ENCODE measurements at regions not wholly inside any gene's neighbourhood (a gene's known extent, or its start where the extent isn't known, plus 50 kb on each side); places are given as distances from the start of the nearest gene placed in this dataset.
"Not testable (repeated sequence)": the region's sequence is repeated elsewhere in the genome, so short reads cannot be mapped to it uniquely, and the experiment has no call there.

DNA sequence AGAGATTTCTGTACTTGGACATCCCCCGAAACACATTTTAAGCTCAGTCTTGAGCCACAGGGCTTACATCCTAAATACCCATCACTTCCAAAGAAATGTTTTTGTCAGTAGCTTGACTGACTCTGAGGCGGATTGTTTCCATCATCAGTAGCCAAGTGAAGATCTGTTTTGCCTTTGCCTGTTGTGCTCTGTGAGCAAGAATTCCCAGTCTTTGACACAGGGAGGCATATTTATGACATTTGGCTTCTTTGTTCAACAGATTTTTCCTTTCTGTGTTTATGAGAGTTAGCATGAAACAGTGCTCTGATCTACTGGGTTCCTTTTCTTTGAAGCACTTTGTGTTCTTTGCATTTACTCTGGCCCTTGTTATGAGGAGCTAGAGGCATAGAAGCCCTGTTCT is 132.1 kb upstream of the CDIN1 start:
- no peaks in the 10 kb centered on the region for H3K9me3 Mint-ChIP-seq
- H3K27ac Mint-ChIP-seq: no peak overlapping the region
- no peaks in the 10 kb centered on the region for H3K36me3 Mint-ChIP-seq (ENCODE audit: low read depth)
- peaks cover under 1% of the 10 kb centered on the region for H3K27me3 Mint-ChIP-seq
- DNase-seq: no peak
- H3K4me1 Mint-ChIP-seq (ENCODE audit: low read depth): no peaks in the 10 kb centered on the region
- no peak overlapping the region for H3K4me3 Mint-ChIP-seq

DNA sequence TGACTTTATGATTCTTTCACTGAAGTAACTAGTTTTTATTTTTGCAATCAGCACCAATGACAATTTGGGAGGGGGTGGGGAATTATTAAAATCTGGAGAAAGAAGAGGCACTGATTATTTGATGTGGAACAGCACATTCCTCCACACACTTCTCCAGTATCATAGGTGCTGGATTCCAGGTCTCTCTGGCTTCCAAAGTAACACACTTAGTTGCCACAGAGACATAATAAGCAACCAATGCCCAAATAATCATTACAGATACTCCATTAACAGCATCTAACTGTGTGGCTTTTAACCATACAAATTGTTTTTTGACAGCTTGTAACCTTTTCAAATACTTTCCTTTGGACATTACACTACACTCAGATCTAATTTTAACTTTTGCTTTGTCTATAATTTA is 131.0 kb upstream of the CDIN1 start:
- H3K27ac Mint-ChIP-seq: no peak overlapping the region

DNA sequence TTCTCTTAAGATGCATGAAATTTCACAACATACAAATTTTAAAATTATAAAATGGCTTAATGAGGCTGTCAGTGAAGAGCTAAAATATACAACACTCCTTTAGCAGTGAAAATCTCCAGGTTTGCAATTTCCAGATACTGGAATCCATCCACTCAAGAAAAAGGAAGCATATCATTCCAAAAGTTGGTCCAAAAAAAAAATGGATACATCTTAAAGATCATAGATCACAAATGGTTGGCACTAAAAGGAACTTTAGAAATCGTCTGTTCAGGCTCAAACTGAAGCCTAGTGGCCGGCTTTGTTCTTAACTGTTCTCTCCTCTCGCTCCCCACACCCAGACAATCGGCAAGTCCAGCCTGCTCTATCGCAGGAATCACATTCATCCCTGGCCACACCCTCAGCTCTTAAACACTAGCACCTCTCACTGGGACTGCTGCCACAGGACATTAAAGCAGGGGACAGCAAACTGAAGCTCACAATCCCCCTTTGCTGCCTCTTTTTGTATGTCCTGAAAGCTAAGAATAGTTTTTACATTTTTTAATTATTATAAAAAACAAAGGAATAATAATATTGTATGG is 130.3 kb upstream of the CDIN1 start:
- no peaks in the 10 kb centered on the region for H3K36me3 Mint-ChIP-seq (ENCODE audit: low read depth)
- H3K27me3 Mint-ChIP-seq: no peaks in the 10 kb centered on the region
- H3K9me3 Mint-ChIP-seq: no peaks in the 10 kb centered on the region
- H3K4me3 Mint-ChIP-seq: no peak overlapping the region
- DNase-seq: no peak
- no peaks in the 10 kb centered on the region for H3K4me1 Mint-ChIP-seq (ENCODE audit: low read depth)
- H3K27ac Mint-ChIP-seq: no peak overlapping the region

More for the DNA sequence above, 131.0 kb upstream of the CDIN1 start:
- Mint-ChIP-seq H3K9me3 (no peaks in the 10 kb centered on the region), H3K27me3 (no peaks in the 10 kb centered on the region), H3K4me3 (no peak overlapping the region), H3K36me3 (ENCODE audit: low read depth) (no peaks in the 10 kb centered on the region), H3K4me1 (ENCODE audit: low read depth) (no peaks in the 10 kb centered on the region)
- DNase-seq: no peak

DNA sequence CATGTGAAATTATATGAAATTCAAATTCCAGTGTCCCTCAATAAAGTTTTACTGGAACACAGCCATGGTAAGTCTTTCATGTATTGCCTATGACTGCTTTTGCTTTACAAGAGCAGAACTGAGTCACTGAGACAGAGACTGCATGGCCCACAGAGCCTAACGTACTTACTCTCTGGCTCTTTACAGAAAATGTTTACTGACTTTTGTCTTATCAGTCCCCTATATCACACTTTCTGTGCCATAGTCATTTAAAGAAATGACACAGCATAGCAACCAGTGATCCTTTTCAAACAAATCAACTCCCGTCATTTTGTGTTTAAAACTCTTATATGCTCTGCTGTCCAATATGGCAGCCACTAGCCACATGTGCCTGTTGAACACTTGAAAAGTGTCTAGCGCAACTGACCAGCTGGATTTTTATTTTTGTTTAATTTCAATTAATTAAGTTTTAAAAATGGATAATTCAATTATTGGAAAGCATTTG is 129.7 kb upstream of the CDIN1 start:
- no peak for DNase-seq
- H3K27ac Mint-ChIP-seq: no peak overlapping the region
- no peaks in the 10 kb centered on the region for H3K9me3 Mint-ChIP-seq
- no peaks in the 10 kb centered on the region for H3K27me3 Mint-ChIP-seq
- H3K4me1 Mint-ChIP-seq (ENCODE audit: low read depth): no peaks in the 10 kb centered on the region
- no peaks in the 10 kb centered on the region for H3K36me3 Mint-ChIP-seq (ENCODE audit: low read depth)
- no peak overlapping the region for H3K4me3 Mint-ChIP-seq

DNA sequence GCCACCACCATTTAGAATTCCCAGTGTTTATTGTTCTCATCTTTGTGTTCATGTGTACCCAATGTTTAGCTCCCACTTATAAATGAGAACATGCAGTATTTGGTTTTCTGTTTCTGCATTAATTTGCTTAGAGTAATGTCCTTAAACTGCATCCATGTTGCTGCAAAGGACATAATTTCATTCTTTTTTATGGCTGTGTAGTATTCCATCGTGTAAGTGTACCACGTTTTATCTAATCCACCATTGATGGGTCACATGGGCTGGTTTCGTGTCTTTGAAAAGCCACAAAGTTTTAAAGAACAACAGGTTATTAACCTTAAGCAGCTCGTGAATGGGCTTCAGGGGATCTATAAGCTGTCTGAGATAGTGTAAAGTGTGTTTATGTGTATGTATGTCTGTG is 125.2 kb upstream of the CDIN1 start:
- not testable (repeated sequence) for DNase-seq; H3K27me3 Mint-ChIP-seq; H3K9me3 Mint-ChIP-seq; H3K36me3 Mint-ChIP-seq (ENCODE audit: low read depth); H3K4me3 Mint-ChIP-seq; H3K27ac Mint-ChIP-seq; H3K4me1 Mint-ChIP-seq (ENCODE audit: low read depth)

DNA sequence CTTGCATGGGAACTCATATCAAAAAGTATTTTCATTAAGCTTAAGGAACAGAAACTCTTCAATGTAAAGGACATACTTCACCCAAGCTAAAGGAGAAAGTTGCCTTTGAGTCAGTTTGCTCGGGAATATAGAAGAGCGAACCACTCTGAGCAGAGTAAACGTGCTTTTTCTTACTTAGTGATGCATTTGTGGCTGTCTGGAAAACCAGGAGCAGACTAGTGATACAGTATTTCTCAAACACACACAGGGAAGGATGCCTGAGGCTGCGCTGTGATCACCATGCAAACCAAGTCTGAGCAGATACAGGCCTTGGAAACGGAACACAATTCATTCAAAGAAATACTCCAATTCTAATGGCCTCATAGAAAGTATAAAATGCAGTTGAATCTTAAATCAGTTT is 121.0 kb upstream of the CDIN1 start:
- Mint-ChIP-seq H3K9me3 (peaks cover 7% of the 10 kb centered on the region), H3K4me3 (no peak overlapping the region), H3K4me1 (ENCODE audit: low read depth) (no peaks in the 10 kb centered on the region), H3K36me3 (ENCODE audit: low read depth) (no peaks in the 10 kb centered on the region), H3K27me3 (no peaks in the 10 kb centered on the region), H3K27ac (no peak overlapping the region)
- DNase-seq: no peak

DNA sequence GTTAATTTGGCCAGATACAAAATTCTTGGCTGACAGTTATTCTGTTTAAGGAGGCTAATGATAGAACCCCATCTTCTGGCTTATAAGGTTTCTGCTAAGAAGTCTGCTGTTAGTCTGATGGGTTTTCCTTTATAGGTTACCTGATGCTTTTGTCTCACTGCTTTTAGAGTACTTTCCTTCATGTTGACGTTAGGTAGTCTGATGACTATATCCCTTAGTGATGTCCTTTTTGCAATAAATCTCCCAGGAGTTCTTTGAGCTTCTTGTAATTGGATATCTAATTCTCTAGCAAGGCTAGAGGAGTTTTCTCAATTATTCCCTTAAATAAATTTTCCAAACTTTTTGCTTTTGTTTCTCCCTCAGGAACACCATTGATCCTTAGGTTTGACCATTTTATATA is 114.1 kb upstream of the CDIN1 start:
- H3K4me3 Mint-ChIP-seq: no peak overlapping the region
- H3K36me3 Mint-ChIP-seq (ENCODE audit: low read depth): no peaks in the 10 kb centered on the region
- H3K27me3 Mint-ChIP-seq: peaks cover 3% of the 10 kb centered on the region
- H3K9me3 Mint-ChIP-seq: peaks cover 7% of the 10 kb centered on the region
- no peak for DNase-seq
- H3K4me1 Mint-ChIP-seq (ENCODE audit: low read depth): no peaks in the 10 kb centered on the region
- H3K27ac Mint-ChIP-seq: no peak overlapping the region

DNA sequence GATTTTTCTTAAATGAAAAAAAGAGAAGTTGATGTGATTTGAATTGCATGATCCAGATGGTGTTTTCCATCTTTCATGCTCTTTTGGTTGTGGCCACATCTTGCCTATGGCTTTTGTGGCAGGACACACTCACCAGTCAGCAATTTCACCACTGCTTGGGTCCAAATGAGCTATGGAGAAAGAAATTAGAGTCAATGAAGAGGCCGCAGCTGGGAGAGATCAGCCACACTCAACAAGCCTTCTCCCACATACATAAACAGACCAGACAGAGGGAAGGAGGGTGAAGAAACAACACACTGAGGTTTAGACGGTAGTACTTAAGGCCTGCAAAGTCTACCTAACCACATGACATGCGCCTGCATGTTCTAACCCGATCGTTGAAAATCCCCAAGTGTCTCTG is 110.7 kb upstream of the CDIN1 start:
- peaks cover 12% of the 10 kb centered on the region for H3K27me3 Mint-ChIP-seq
- H3K36me3 Mint-ChIP-seq (ENCODE audit: low read depth): no peaks in the 10 kb centered on the region
- no peaks in the 10 kb centered on the region for H3K4me1 Mint-ChIP-seq (ENCODE audit: low read depth)
- H3K9me3 Mint-ChIP-seq: no peaks in the 10 kb centered on the region
- no peak for DNase-seq
- no peak overlapping the region for H3K27ac Mint-ChIP-seq
- no peak overlapping the region for H3K4me3 Mint-ChIP-seq

DNA sequence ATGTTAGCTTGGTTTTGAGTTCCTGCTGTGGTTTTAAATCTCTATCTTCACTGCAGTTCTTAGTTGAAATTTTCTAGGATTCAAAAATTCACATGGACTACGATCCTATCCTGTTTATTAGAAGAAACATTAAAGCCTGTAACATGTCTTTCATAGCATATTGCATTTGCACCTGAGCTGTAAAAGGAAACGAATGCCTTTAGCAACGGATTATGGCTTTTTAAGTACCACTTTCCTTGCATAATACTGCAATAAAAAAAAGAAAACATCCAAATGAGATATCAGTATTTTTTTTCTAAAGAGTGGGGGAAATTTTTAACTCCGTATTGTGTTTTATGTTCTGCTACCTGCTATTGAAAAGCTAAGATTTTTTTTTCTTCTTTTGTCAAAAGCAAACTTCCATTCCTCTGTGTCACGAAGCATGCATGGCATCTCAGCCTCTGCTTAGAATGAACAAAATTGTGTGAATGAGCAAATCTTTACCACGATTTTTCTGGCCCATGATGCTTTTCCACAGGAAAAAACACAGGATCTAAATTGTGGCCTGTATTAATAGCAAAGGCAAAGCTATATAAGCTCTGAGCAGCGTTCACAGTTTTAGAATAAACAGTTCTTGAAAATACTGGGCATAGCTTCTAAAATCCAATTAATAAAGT is 110.0 kb upstream of the CDIN1 start:
- Mint-ChIP-seq H3K4me1 (ENCODE audit: low read depth) (no peaks in the 10 kb centered on the region), H3K27me3 (peaks cover 12% of the 10 kb centered on the region), H3K36me3 (ENCODE audit: low read depth) (no peaks in the 10 kb centered on the region), H3K9me3 (no peaks in the 10 kb centered on the region), H3K4me3 (no peak overlapping the region), H3K27ac (no peak overlapping the region)
- no peak for DNase-seq

DNA sequence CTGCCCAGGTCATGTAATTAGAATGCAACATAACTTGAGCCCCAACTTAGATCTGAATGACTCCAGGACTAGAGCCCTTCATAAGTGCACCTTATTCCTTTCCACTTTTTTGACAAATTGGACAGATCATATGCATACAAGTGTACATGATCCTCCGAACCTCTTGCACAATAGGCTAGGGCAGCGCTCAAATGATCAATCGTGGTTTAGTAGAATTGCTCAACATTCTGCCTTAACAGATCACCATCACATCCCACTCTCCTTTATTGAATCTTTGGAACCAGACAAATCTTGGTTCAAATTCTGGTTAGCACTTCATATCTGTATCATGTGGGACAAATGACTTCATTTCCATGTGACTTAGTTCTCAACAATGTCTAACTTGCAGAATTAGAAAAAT is 106.8 kb upstream of the CDIN1 start:
- no peak for DNase-seq
- no peaks in the 10 kb centered on the region for H3K4me1 Mint-ChIP-seq (ENCODE audit: low read depth)

DNA sequence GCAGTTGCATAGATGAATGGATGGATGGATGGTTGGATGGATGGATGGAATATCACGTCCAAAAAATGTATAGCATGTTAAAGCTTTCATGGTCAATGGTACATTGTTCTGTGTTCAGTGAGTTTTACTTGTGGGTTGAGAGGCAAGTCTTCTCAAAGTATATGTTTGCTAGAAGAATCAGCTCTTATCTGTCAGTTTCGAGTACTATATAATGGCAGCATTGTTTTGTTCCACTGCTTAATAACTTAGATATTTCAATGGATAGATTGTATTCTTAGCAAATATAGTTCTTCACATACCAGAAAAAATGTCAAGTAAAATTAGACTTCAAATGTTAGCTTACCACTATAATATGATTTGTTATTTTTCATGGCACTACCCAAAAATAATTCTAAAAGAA is 100.9 kb upstream of the CDIN1 start:
- H3K27ac Mint-ChIP-seq: no peak overlapping the region
- no peak overlapping the region for H3K4me3 Mint-ChIP-seq
- no peak for DNase-seq

More for the DNA sequence above, 106.8 kb upstream of the CDIN1 start:
- Mint-ChIP-seq H3K9me3 (no peaks in the 10 kb centered on the region), H3K27ac (no peak overlapping the region), H3K36me3 (ENCODE audit: low read depth) (no peaks in the 10 kb centered on the region), H3K4me3 (no peak overlapping the region), H3K27me3 (peaks cover 12% of the 10 kb centered on the region)

DNA sequence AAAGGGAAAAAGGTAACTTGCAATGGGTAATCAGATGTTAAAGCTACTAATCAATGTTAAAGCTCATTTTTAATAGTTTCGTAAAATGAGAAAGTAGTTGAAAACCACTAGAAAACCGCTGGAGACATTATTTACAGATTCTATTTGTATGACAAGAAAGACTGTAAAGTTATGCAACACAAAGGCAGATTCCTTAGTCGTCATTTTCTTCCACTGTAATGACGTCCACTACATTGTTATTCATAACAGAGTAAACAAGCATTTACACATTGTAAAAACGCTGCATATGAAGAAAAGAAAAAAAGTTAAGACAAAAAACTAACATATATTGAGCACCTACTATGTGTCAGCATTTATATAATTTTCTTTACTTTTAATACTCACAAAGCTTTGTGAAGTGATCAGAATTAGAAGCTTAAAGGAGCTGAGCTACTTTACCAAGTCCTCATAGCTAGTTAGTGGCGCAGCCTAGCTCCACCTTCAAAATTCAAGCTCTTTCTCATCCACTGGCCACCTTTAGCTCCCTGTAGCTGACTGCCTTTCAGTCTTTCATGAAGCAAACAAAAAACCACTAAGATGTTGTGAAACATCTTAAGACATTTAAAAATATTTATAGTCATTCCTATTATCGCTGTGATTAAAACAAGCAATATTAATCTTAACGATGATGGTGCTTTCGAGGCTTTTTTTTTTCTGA is 100.1 kb upstream of the CDIN1 start:
- no peak overlapping the region for H3K27ac Mint-ChIP-seq
- no peak for DNase-seq

More for the DNA sequence above, 100.9 kb upstream of the CDIN1 start:
- Mint-ChIP-seq H3K27me3 (peaks cover 4% of the 10 kb centered on the region), H3K4me1 (ENCODE audit: low read depth) (no peaks in the 10 kb centered on the region), H3K9me3 (no peaks in the 10 kb centered on the region), H3K36me3 (ENCODE audit: low read depth) (no peaks in the 10 kb centered on the region)

DNA sequence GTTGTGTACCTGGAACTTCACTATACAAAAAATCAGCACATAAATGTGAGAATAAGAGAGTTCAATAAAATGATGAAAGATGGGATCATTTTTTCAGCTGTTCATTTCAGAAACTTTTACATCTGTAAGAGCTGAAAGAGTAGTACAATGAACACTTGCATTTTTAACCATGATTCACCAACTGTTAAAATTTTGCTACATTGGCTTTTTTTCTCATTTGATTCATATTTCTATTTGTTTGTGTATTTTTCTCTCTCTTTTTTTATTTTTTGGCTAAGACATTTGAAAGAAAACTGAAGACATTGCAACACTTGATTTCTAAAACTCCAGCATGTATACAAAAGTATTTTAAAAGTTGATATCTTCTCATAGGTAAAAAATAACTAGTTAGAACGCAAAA is 98.3 kb upstream of the CDIN1 start:
- Mint-ChIP-seq H3K27me3 (peaks cover 4% of the 10 kb centered on the region), H3K4me3 (no peak overlapping the region), H3K9me3 (no peaks in the 10 kb centered on the region), H3K27ac (no peak overlapping the region), H3K36me3 (ENCODE audit: low read depth) (no peaks in the 10 kb centered on the region), H3K4me1 (ENCODE audit: low read depth) (no peaks in the 10 kb centered on the region)
- no peak for DNase-seq

More for the DNA sequence above, 100.1 kb upstream of the CDIN1 start:
- no peak overlapping the region for H3K4me3 Mint-ChIP-seq
- peaks cover 4% of the 10 kb centered on the region for H3K27me3 Mint-ChIP-seq
- no peaks in the 10 kb centered on the region for H3K9me3 Mint-ChIP-seq
- no peaks in the 10 kb centered on the region for H3K36me3 Mint-ChIP-seq (ENCODE audit: low read depth)
- H3K4me1 Mint-ChIP-seq (ENCODE audit: low read depth): no peaks in the 10 kb centered on the region

DNA sequence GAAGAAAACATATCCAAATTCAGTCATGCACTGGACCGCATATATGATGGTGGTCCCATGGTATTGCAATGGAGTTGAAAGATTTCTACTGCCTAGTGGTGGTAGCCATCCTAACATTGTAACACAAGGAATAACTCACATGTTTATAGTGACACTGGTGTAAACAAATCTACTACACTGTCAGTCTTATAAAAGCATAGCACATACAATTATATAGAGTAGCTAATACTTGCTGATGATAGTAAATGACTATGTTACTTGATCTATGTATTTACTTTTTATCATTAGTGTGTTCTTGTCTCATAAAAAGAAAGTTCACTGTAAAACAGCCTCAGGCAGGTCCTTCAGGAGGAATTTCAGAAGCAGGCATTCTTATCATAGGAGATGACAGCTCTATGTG is 96.0 kb upstream of the CDIN1 start:
- no peak for DNase-seq
- Mint-ChIP-seq H3K4me3 (no peak overlapping the region), H3K4me1 (ENCODE audit: low read depth) (no peaks in the 10 kb centered on the region), H3K27ac (no peak overlapping the region), H3K9me3 (no peaks in the 10 kb centered on the region), H3K36me3 (ENCODE audit: low read depth) (no peaks in the 10 kb centered on the region), H3K27me3 (peaks cover 4% of the 10 kb centered on the region)

DNA sequence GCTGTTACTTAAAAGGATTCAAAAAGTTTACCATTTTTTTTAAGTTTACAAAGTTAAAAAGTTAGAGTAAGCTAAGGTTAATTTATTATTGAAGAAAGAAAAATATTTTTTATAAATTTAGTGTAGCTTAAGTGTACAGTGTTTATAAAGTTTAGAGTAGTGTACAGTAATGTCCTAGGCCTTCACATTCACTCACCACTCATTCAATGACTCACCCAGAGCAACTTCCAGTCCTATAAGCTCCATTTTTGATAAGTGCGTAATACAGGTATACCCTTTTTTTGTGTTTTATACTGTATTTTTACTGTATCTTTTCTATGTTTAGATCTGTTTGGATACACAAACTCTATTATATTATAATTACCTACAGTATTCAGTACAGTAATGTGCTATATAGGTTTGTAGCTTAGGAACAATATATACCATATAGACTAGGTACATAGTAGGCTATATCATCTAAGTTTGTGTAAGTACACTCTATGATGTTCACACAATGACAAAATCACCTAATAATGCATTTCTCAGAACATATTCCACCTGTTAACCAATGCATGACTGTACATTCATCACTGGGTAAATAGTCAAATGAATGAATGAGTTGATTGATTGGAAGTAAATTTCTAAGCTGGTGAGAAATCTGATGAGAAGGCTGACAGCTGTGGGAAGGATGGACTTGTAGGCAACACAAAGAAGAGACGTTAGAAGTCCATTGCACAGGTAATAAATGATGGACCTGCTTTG is 95.2 kb upstream of the CDIN1 start:
- no peak for DNase-seq
- Mint-ChIP-seq H3K36me3 (ENCODE audit: low read depth) (no peaks in the 10 kb centered on the region), H3K27me3 (peaks cover 4% of the 10 kb centered on the region), H3K4me1 (ENCODE audit: low read depth) (no peaks in the 10 kb centered on the region), H3K4me3 (no peak overlapping the region), H3K27ac (no peak overlapping the region), H3K9me3 (no peaks in the 10 kb centered on the region)

Measured in activated T-cell treated with anti-CD3 and anti-CD28 coated beads, Interleukin-2, amount 50 U/mL, for 24 hours (primary cell).